Ishikawa (cell line): ENCODE measurements at regions not wholly inside any gene's neighbourhood (a gene's known extent, or its start where the extent isn't known, plus 50 kb on each side); places are given as distances from the start of the nearest gene placed in this dataset.

Source experiments
- CEBPB ChIP-seq: IDR thresholded peaks from 2 replicates; pipeline ENCODE4 v1.6.1; 2012
- CREB1 ChIP-seq: IDR thresholded peaks from 2 replicates; pipeline ENCODE4 v1.6.1; 2012; ENCODE audit warnings: low read depth
- EGR1 ChIP-seq: IDR thresholded peaks from 2 replicates; pipeline ENCODE4 v1.6.1; 2012
- EP300 ChIP-seq: IDR thresholded peaks from 2 replicates; pipeline ENCODE4 v1.6.1; 2012; ENCODE audit warnings: borderline replicate concordance
- FOXM1 ChIP-seq: IDR thresholded peaks from 2 replicates; pipeline ENCODE4 v1.6.1; 2012; ENCODE audit warnings: low read depth, borderline replicate concordance
- MAX ChIP-seq: IDR thresholded peaks from 2 replicates; pipeline ENCODE4 v1.6.1; 2012
- NFIC ChIP-seq: IDR thresholded peaks from 2 replicates; pipeline ENCODE4 v1.6.1; 2012
- RAD21 ChIP-seq: IDR thresholded peaks from 2 replicates; pipeline ENCODE4 v1.6.1; 2012; ENCODE audit warnings: low read depth
- REST ChIP-seq: IDR thresholded peaks from 2 replicates; pipeline ENCODE4 v1.6.1; 2012; ENCODE audit warnings: low read depth, mild to moderate bottlenecking
- TAF1 ChIP-seq: IDR thresholded peaks from 2 replicates; pipeline ENCODE4 v1.6.1; 2012; ENCODE audit warnings: low read depth, mild to moderate bottlenecking
- TCF12 ChIP-seq: IDR thresholded peaks from 2 replicates; pipeline ENCODE4 v1.6.1; 2012; ENCODE audit warnings: low read depth
- TEAD4 ChIP-seq: IDR thresholded peaks from 2 replicates; pipeline ENCODE4 v1.6.1; 2012
- USF1 ChIP-seq: IDR thresholded peaks from 2 replicates; pipeline ENCODE4 v1.6.1; 2012
- YY1 ChIP-seq: IDR thresholded peaks from 2 replicates; pipeline ENCODE4 v1.6.1; 2012; ENCODE audit warnings: low read depth
- ZBTB7A ChIP-seq: IDR thresholded peaks from 2 replicates; pipeline ENCODE4 v1.6.1; 2012; ENCODE audit warnings: low read depth

DNA sequence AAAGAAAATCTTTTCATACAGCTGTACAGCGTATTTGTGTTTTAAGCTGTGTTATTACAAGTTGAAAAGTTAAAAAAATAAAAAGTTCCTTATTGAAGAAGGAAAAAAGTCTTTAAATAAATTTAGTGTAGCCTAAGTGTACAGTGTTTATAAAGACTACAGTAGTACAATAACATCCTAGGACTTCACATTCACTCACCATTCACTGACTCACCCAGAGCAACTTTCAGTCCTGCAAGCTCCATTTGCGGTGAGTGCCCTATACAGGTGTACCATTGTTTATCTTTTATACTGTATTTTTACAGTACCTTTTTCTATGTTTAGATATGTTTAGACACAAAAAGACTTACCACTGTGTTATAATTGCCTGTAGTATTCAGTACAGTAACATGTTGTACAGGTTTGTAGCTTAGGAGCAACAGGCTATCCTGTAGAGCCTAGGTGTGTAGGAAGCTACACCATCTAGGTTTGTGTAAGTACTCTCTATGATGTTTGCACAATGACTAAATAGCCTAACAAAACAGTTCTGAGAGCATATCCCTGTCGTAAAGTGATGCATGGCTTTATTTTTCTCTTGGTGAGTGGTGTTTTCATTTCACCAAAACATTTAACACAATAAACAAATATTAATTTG is 275.2 kb downstream of the DACT1 start:
- TF ChIP-seq CEBPB, result no peak
- TF ChIP-seq CREB1, result no peak
- no peak for TF ChIP-seq NFIC
- TF ChIP-seq REST, result no peak
- TF ChIP-seq ZBTB7A, result no peak
- no peak for TF ChIP-seq FOXM1
- no peak for TF ChIP-seq EP300
- no peak for TF ChIP-seq EGR1
- TF ChIP-seq RAD21, result no peak
- TF ChIP-seq TAF1, result no peak
- no peak for TF ChIP-seq YY1

GRCh38 chr14:58914279-58914855 is 274.1 kb upstream of the DAAM1 start:
- TF ChIP-seq EGR1 (no peak), TCF12 (no peak), TEAD4 (no peak), YY1 (no peak), CREB1 (no peak), RAD21 (no peak), MAX (no peak), REST (no peak), CEBPB (no peak), NFIC (no peak), FOXM1 (no peak), USF1 (no peak), EP300 (no peak), ZBTB7A (no peak), TAF1 (no peak)

- no peak for TF ChIP-seq TEAD4
- TF ChIP-seq EGR1, result no peak
- no peak for TF ChIP-seq CEBPB
- TF ChIP-seq REST, result no peak
- no peak for TF ChIP-seq YY1
- no peak for TF ChIP-seq USF1
- TF ChIP-seq FOXM1, result no peak
- TF ChIP-seq TCF12, result no peak
- no peak for TF ChIP-seq ZBTB7A
- no peak for TF ChIP-seq NFIC
- no peak for TF ChIP-seq CREB1
- no peak for TF ChIP-seq TAF1
- TF ChIP-seq RAD21, result no peak
- TF ChIP-seq MAX, result no peak
- no peak for TF ChIP-seq EP300
Measured at GRCh38 chr14:58915646-58916045, 272.8 kb upstream of the DAAM1 start.

GRCh38 chr14:58918066-58918738 is 270.3 kb upstream of the DAAM1 start:
- TF ChIP-seq CEBPB (no peak), RAD21 (no peak), NFIC (no peak)
